ENCODE measurements at regions not wholly inside any gene's neighbourhood (a gene's known extent, or its start where the extent isn't known, plus 50 kb on each side); places are given as distances from the start of the nearest gene placed in this dataset.

DNA sequence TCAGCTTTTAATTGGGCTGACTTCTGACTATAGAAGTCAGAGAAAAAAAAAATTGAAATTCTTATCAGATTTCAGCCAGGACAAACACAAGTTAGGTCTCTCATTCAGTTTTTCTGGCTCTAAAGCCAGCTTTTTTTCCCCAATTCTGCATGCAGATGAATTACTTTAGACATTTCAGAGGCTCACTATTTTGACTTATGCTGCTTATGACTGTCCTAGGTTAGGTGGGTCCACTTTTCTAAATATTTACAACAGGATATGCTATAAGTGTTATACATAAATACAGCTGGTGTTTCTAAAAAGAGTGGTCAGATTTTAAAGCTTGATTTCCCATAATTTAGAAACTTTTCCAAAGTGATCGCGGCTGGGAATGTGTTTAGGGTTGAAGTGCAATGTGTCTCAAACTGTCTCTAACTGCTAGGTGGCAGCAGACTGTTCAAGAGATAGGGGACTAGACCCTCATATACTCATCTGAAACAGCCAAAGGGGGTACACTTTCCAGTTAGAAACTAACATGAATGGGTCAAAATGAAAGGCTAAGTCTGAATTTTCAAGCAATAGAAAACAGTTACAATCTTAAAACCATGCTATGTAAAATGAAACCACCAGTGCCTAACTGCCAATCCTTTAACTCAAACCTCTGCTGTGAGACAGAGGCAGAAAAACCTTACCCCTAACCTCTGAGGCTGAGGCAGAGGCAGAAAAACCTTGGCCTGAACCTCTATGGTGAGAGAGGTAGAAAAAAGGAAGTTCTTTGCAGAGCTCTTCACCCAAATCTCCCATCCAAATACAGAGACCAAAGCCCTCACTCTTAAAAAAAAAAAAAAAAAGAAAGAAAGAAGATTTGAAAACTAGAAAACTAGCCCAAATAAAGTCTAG lies 596.0 kb downstream of the NTRK3 start:
- TF ChIP-seq, protein P1, sequence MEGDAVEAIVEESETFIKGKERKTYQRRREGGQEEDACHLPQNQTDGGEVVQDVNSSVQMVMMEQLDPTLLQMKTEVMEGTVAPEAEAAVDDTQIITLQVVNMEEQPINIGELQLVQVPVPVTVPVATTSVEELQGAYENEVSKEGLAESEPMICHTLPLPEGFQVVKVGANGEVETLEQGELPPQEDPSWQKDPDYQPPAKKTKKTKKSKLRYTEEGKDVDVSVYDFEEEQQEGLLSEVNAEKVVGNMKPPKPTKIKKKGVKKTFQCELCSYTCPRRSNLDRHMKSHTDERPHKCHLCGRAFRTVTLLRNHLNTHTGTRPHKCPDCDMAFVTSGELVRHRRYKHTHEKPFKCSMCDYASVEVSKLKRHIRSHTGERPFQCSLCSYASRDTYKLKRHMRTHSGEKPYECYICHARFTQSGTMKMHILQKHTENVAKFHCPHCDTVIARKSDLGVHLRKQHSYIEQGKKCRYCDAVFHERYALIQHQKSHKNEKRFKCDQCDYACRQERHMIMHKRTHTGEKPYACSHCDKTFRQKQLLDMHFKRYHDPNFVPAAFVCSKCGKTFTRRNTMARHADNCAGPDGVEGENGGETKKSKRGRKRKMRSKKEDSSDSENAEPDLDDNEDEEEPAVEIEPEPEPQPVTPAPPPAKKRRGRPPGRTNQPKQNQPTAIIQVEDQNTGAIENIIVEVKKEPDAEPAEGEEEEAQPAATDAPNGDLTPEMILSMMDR (conservative IDR thresholded peaks at IDR 0.05 in 1 of 2, IDR thresholded peaks at IDR 0.05 in 1 of 2; ENCODE audit: low read depth in 1 of 2, low read length in 2 of 2): no peak
- no peak for TF ChIP-seq EZH2 (IDR thresholded peaks at IDR 0.05; ENCODE audit: low read length, missing control alignments)
